SH-SY5Y (cell line): ENCODE measurements at regions not wholly inside any gene's neighbourhood (a gene's known extent, or its start where the extent isn't known, plus 50 kb on each side); places are given as distances from the start of the nearest gene placed in this dataset.

Experiments
- GATA2 ChIP-seq: IDR thresholded peaks from 2 replicates; pipeline ENCODE4 v1.6.1; 2011; ENCODE audit warnings: mild to moderate bottlenecking, low read depth, low read length
- GATA3 ChIP-seq: IDR thresholded peaks from 2 replicates; pipeline ENCODE4 v1.6.1; 2011; ENCODE audit warnings: low read depth, mild to moderate bottlenecking, low read length, moderate library complexity

GRCh38 chr3:106880206-106880605, 497.0 kb upstream of the CCDC54 start:
- TF ChIP-seq GATA3 (no peak), GATA2 (no peak)
